H9 (cell line): ENCODE measurements at regions not wholly inside any gene's neighbourhood (a gene's known extent, or its start where the extent isn't known, plus 50 kb on each side); places are given as distances from the start of the nearest gene placed in this dataset.

Experiments
- DNase-seq: peaks from one replicate; pipeline ENCODE4 v3.0.0-alpha.2; 2017
- H2AFZ ChIP-seq: one replicate; pipeline ENCODE4 v1.6.1; 2013; ENCODE audit warnings: mild to moderate bottlenecking, low read length, control low read depth, moderate library complexity
- H2AK5ac ChIP-seq: 2 replicates; pipeline ENCODE4 v1.6.1; 2013; ENCODE audit warnings: low read length, control low read depth, mixed read lengths; ENCODE audit not compliant: insufficient read length
- H2BK120ac ChIP-seq: one replicate; pipeline ENCODE4 v1.6.1; 2013; ENCODE audit warnings: low read depth, mild to moderate bottlenecking, low read length, control low read depth, inconsistent platforms; ENCODE audit not compliant: poor library complexity, severe bottlenecking
- H2BK12ac ChIP-seq: 2 replicates; pipeline ENCODE4 v1.6.1; 2013; ENCODE audit warnings: low read length, control low read depth, mixed read lengths, low read depth; ENCODE audit not compliant: insufficient read length
- H2BK15ac ChIP-seq: 2 replicates; pipeline ENCODE4 v1.6.1; 2013; ENCODE audit warnings: low read depth, low read length, control low read depth
- H2BK20ac ChIP-seq: one replicate; pipeline ENCODE4 v1.6.1; 2013; ENCODE audit warnings: low read depth, mild to moderate bottlenecking, low read length, control low read depth, inconsistent platforms; ENCODE audit not compliant: poor library complexity, severe bottlenecking
- H2BK5ac ChIP-seq: 2 replicates; pipeline ENCODE4 v1.6.1; 2013; ENCODE audit warnings: low read length, control low read depth, mixed read lengths; ENCODE audit not compliant: insufficient read length
- H3K14ac ChIP-seq: 2 replicates; pipeline ENCODE4 v1.6.1; 2013; ENCODE audit warnings: low read length, control low read depth; ENCODE audit not compliant: insufficient read depth
- H3K18ac ChIP-seq: 2 replicates; pipeline ENCODE4 v1.6.1; 2013; ENCODE audit warnings: low read depth, mild to moderate bottlenecking, mixed read lengths, low read length, control low read depth; ENCODE audit not compliant: insufficient read length
- H3K23ac ChIP-seq: 2 replicates; pipeline ENCODE4 v1.6.1; 2013; ENCODE audit warnings: low read length, control low read depth, mixed read lengths, low read depth; ENCODE audit not compliant: insufficient read length
- H3K23me2 ChIP-seq: 2 replicates; pipeline ENCODE4 v1.6.1; 2013; ENCODE audit warnings: low read depth, mild to moderate bottlenecking, mixed read lengths, low read length, control low read depth; ENCODE audit not compliant: insufficient read length, poor library complexity, severe bottlenecking
- H3K27ac ChIP-seq: 2 replicates; pipeline ENCODE4 v1.5.1; 2013; ENCODE audit warnings: low read length, control low read depth, mixed read lengths, low read depth; ENCODE audit not compliant: insufficient read length
- H3K27me3 ChIP-seq: 2 replicates; pipeline ENCODE4 v1.6.1; 2013; ENCODE audit warnings: low read length, control low read depth, inconsistent platforms; ENCODE audit not compliant: insufficient read depth
- H3K4ac ChIP-seq: 2 replicates; pipeline ENCODE4 v1.6.1; 2013; ENCODE audit warnings: low read depth, mild to moderate bottlenecking, control low read depth, inconsistent platforms, low read length, moderate library complexity
- H3K4me1 ChIP-seq: 2 replicates; pipeline ENCODE4 v1.6.1; 2013; ENCODE audit warnings: low read length, control low read depth, inconsistent platforms; ENCODE audit not compliant: insufficient read depth
- H3K4me2 ChIP-seq: 2 replicates; pipeline ENCODE4 v1.6.1; 2013; ENCODE audit warnings: low read length, control low read depth, mixed read lengths; ENCODE audit not compliant: insufficient read length, insufficient read depth
- H3K56ac ChIP-seq: 2 replicates; pipeline ENCODE4 v1.6.1; 2013; ENCODE audit warnings: low read depth, mild to moderate bottlenecking, mixed read lengths, low read length, control low read depth; ENCODE audit not compliant: insufficient read length
- H3K79me1 ChIP-seq: 2 replicates; pipeline ENCODE4 v1.6.1; 2013; ENCODE audit warnings: low read depth, mild to moderate bottlenecking, moderate library complexity, low read length, control low read depth, inconsistent platforms; ENCODE audit not compliant: insufficient read depth, poor library complexity, severe bottlenecking
- H3K79me2 ChIP-seq: 2 replicates; pipeline ENCODE4 v1.6.1; 2013; ENCODE audit warnings: low read length, control low read depth, inconsistent platforms; ENCODE audit not compliant: insufficient read depth
- H3K9ac ChIP-seq: 2 replicates; pipeline ENCODE4 v1.6.1; 2013; ENCODE audit warnings: low read length, control low read depth, mixed read lengths; ENCODE audit not compliant: insufficient read length; ENCODE audit errors: extremely low read depth
- H3K9me3 ChIP-seq: one replicate; pipeline ENCODE4 v1.6.1; 2013; ENCODE audit warnings: low read depth, low read length, inconsistent platforms; ENCODE audit not compliant: control insufficient read depth
- H3T11ph ChIP-seq: one replicate; pipeline ENCODE4 v1.6.1; 2013; ENCODE audit warnings: mild to moderate bottlenecking, low read length, control low read depth, inconsistent platforms
- H4K20me1 ChIP-seq: one replicate; pipeline ENCODE4 v1.6.1; 2013; ENCODE audit not compliant: control insufficient read depth, insufficient read length, insufficient read depth
- H4K5ac ChIP-seq: 2 replicates; pipeline ENCODE4 v1.6.1; 2013; ENCODE audit warnings: low read depth, mild to moderate bottlenecking, mixed read lengths, low read length, control low read depth; ENCODE audit not compliant: insufficient read length
- H4K8ac ChIP-seq: replicated peaks from 2 replicates; pipeline ENCODE4 v1.6.1; 2013; ENCODE audit warnings: low read length, control low read depth, mixed read lengths, low read depth; ENCODE audit not compliant: insufficient read length
- H4K91ac ChIP-seq: 2 replicates; pipeline ENCODE4 v1.6.1; 2013; ENCODE audit warnings: low read depth, mild to moderate bottlenecking, moderate library complexity, mixed read lengths, low read length, control low read depth; ENCODE audit not compliant: insufficient read length
- H3K27ac Mint-ChIP-seq, 3 experiments: 2 replicates in 2 of 3; 3 replicates in 1 of 3; pipeline ENCODE4 v1.8.0; 2020 to 2021; ENCODE audit warnings: mixed read lengths in 3 of 3, mild to moderate bottlenecking in 1 of 3, moderate library complexity in 1 of 3
- H3K27me3 Mint-ChIP-seq: 2 replicates; pipeline ENCODE4 v1.8.0; 2021; ENCODE audit warnings: low read depth, mild to moderate bottlenecking, moderate library complexity, mixed read lengths
- H3K36me3 Mint-ChIP-seq, 3 experiments: 2 replicates in 2 of 3; 3 replicates in 1 of 3; pipeline ENCODE4 v1.8.0; 2020 to 2021; ENCODE audit warnings: low read depth in 3 of 3, mixed read lengths in 3 of 3; ENCODE audit not compliant: insufficient read depth in 1 of 3
- H3K4me1 Mint-ChIP-seq, 2 experiments: 2 replicates each; pipeline ENCODE4 v1.8.0; 2020; ENCODE audit warnings: mixed read lengths in 2 of 2
- H3K4me3 Mint-ChIP-seq, 2 experiments: 2 replicates in 1 of 2; 3 replicates in 1 of 2; pipeline ENCODE4 v1.8.0; 2020 to 2021; ENCODE audit warnings: mild to moderate bottlenecking in 2 of 2, mixed read lengths in 2 of 2, moderate library complexity in 1 of 2
- H3K9me3 Mint-ChIP-seq, 2 experiments: 2 replicates in 1 of 2; 3 replicates in 1 of 2; pipeline ENCODE4 v1.8.0; 2020; ENCODE audit warnings: mild to moderate bottlenecking in 2 of 2, mixed read lengths in 2 of 2, moderate library complexity in 1 of 2
- CTCF ChIP-seq: fragments of 200-600 bp; sonication (generic); conservative IDR thresholded peaks from 3 replicates; pipeline ENCODE4 v1.8.0; 2021; ENCODE audit warnings: antibody characterized with exemption, mild to moderate bottlenecking
- WGBS: extraction: QIAGEN DNeasy Blood & Tissue Kit; methylation state at CpG from one replicate; pipeline ENCODE4 v1.1.7; 2013; ENCODE audit warnings: missing lambda C conversion rate, low lambda C conversion rate, mixed read lengths; ENCODE audit not compliant: insufficient read length; ENCODE audit errors: extremely low coverage; 5-methylcytosine and 5-hydroxymethylcytosine counted together

GRCh38 chr1:22257290-22258275, 114.7 kb upstream of the WNT4 start:
- Histone ChIP-seq H3K56ac (no peak overlapping the region), H2BK120ac (no peak overlapping the region), H4K20me1 (no peaks in the 10 kb centered on the region), H4K5ac (no peak overlapping the region), H3T11ph (no peak overlapping the region), H3K79me1 (no peaks in the 10 kb centered on the region), H2BK5ac (no peak overlapping the region), H2AFZ (no peak overlapping the region), H4K91ac (no peak overlapping the region), H3K4me2 (no peak overlapping the region), H3K4ac (no peak overlapping the region), H2AK5ac (no peak overlapping the region), H4K8ac (no peak overlapping the region), H3K18ac (no peak overlapping the region), H3K23me2 (no peaks in the 10 kb centered on the region), H2BK12ac (no peak overlapping the region), H3K79me2 (no peaks in the 10 kb centered on the region), H3K4me1 (0 out of 2 replicates have a peak, but pooled peaks cover 3% of the 10 kb centered on the region), H3K27me3 (no peaks in the 10 kb centered on the region), H3K9me3 (no peaks in the 10 kb centered on the region), H3K9ac (no peak overlapping the region), H3K14ac (no peak overlapping the region), H2BK20ac (no peak overlapping the region), H3K23ac (no peak overlapping the region), H3K27ac (no peak overlapping the region), H2BK15ac (no peak overlapping the region)
- Mint-ChIP-seq H3K27me3 (no peaks in the 10 kb centered on the region), H3K4me3 (no peak overlapping the region), H3K27ac (no peak overlapping the region), H3K4me1 (peaks cover 29 to 69% of the 10 kb centered on the region in 2 experiments), H3K9me3 (no peaks in the 10 kb centered on the region), H3K36me3 (no peaks in the 10 kb centered on the region)
- no peak for TF ChIP-seq CTCF
- WGBS = no CpG with 5 or more reads among the region's 32 CpGs
- no peak for DNase-seq
